ENCODE measurements at regions not wholly inside any gene's neighbourhood (a gene's known extent, or its start where the extent isn't known, plus 50 kb on each side); places are given as distances from the start of the nearest gene placed in this dataset.

DNA sequence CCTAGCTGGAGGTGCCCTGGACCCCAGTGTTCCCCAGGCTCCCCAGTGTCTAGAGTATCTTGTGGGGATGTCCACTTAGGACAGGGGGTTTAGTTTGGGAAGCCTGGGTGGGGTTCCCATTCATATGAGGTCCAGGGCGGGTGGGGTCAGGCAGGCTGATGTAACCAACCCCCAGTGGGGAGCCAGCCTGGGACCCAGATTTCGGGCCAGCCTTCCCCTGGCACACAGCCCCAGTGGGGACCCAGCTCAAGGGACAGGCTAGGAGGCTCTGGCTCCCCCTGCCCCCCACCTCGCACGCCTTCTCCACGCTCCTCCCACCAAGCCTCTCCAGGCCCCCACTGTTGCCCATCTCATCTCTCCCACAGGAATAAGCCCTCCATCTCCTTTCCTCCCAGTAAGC is 323.5 kb downstream of the UACA start:
- POLR2A ChIA-PET (ENCODE audit: low non-redundant PET): interaction anchor here (0.7 kb wide), 1 partner anchor 141 kb away, joined by 3 read pairs; no protein-coding TSS in a partner anchor
- H3K27ac ChIP-seq: no peak overlapping the region
- TF ChIP-seq, protein P1, sequence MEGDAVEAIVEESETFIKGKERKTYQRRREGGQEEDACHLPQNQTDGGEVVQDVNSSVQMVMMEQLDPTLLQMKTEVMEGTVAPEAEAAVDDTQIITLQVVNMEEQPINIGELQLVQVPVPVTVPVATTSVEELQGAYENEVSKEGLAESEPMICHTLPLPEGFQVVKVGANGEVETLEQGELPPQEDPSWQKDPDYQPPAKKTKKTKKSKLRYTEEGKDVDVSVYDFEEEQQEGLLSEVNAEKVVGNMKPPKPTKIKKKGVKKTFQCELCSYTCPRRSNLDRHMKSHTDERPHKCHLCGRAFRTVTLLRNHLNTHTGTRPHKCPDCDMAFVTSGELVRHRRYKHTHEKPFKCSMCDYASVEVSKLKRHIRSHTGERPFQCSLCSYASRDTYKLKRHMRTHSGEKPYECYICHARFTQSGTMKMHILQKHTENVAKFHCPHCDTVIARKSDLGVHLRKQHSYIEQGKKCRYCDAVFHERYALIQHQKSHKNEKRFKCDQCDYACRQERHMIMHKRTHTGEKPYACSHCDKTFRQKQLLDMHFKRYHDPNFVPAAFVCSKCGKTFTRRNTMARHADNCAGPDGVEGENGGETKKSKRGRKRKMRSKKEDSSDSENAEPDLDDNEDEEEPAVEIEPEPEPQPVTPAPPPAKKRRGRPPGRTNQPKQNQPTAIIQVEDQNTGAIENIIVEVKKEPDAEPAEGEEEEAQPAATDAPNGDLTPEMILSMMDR (conservative IDR thresholded peaks at IDR 0.05; ENCODE audit: low read depth): no peak
- CTCF ChIA-PET: interaction anchor here (0.8 to 1.7 kb wide), 2 partner anchors 10 to 146 kb away, joined by 4 to 5 read pairs; no protein-coding TSS in a partner anchor
- DNase-seq (ENCODE audit: low spot score): no peak

DNA sequence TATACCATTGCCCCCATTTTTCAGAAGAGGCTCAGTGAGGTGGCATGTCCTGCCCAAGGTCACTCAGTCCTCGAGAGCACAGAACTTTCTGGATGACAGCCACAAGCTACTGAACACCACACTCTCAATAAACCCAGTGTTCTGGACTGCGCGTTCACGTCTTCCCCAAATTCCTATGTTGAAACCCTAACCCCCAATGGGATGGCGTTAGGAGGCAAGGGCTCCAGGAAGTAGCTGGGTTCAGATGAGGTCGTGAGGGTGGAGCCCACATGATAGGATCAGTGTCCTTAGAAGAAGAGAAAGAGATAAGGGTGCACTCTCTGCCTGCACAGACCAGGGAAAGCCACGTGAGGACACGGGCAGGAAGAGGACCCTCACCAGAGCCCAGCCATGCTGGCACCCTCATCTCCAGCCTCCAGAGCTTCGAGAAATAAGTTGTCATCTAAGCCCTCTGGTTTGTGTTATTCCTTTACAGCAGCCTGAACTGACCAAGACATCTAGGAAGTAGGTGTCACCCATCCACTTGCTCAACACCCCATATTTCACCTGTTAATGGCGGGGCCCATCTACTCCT is 324.0 kb downstream of the UACA start:
- peak overlapping the region; percentile 88 for H3K27ac ChIP-seq
- TF ChIP-seq, protein P1 (conservative IDR thresholded peaks at IDR 0.05; ENCODE audit: low read depth): no peak
- DNase-seq (ENCODE audit: low spot score): no peak
- ChIA-PET POLR2A (ENCODE audit: low non-redundant PET) (no interaction called here), CTCF (interaction anchor here (1.7 kb wide), 1 partner anchor 10 kb away, joined by 5 read pairs; no protein-coding TSS in a partner anchor)

DNA sequence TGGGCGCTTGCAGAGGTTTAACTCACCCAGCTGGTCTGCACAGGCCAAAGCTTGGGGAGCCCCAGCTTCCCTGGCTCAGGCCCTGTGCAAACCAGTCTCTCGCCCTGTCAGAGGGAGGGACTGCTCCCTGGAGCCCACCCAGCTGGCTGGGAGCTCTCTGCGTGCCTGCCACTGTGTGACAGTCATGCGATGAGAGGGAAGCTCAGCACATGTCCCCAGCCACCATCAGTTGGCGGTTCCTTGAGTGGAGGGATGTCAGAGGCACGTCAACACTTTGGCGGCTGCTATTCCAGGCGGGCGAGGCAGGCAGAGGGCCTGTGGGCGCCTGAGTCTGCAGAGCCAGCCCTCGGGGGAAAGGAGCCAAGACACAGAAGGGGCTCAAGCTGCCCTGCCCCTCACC is 324.6 kb downstream of the UACA start:
- TF ChIP-seq, protein P1 (conservative IDR thresholded peaks at IDR 0.05; ENCODE audit: low read depth): no peak

DNA sequence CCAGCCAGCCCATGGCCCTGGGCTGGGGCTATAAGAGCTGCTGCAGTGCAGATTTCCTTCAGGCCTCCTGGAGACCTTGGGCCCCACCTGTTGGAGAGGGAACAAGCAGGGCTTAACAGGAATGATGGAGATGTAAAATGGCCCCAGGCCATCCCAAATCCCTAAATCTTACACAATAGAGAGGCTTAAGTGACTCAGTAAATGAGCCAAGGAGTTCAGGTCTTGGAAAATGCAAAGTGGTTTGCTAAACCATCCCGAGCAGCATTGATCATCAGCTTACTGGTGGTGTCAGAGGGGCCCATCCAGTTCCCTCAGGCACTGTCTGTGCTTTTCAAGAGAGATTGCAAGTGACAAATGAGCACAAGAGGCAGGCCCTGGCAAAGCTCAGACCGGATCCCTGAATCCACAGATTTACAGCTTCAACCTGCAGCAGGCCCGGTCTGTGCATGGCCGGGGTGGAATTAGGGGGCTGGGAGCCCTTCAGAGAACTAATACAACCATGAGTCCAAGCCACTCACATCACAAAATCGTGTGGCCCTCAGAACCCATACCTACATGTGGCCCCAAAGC is 325.4 kb downstream of the UACA start:
- peak; percentile 83 for DNase-seq (ENCODE audit: low spot score)
- TF ChIP-seq, protein P1 (conservative IDR thresholded peaks at IDR 0.05; ENCODE audit: low read depth): peak; percentile 77
- peak overlapping the region; percentile 88 for H3K27ac ChIP-seq
- ChIA-PET CTCF (interaction anchor here (0.6 to 1.7 kb wide), 8 partner anchors 8 to 354 kb away, joined by 3 to 5 read pairs (median 4); no protein-coding TSS in a partner anchor), POLR2A (ENCODE audit: low non-redundant PET) (no interaction called here)

More for the DNA sequence above, 324.6 kb downstream of the UACA start:
- ChIA-PET CTCF (interaction anchor here (1.7 kb wide), 1 partner anchor 9 kb away, joined by 5 read pairs; no protein-coding TSS in a partner anchor), POLR2A (ENCODE audit: low non-redundant PET) (no interaction called here)
- DNase-seq (ENCODE audit: low spot score): no peak
- peak overlapping the region; percentile 88 for H3K27ac ChIP-seq

DNA sequence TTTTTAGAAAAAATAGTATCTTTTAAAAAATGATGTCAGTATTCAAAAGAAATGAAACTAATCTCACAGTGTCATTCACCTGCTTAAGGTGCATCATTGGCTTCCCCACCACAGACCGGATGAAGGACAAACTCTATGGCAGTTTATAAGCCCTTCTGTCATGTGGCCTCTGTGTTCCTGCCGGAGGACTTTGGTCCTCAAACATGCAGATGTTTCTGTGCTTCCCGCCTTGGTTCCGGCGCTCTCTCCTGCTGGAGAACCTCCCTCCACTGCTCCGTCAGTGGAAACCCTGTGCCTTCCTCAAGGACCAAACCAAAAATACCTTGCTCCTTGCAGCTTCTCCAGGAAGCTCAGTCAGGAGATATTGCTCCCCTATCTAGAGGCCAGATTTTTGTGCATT is 326.3 kb downstream of the UACA start:
- no peak for DNase-seq (ENCODE audit: low spot score)
- H3K27ac ChIP-seq: peak overlapping the region; percentile 88
- ChIA-PET CTCF (interaction anchor here (0.7 to 1.3 kb wide), 4 partner anchors 30 to 337 kb away, joined by 3 to 4 read pairs (median 4); no protein-coding TSS in a partner anchor), POLR2A (ENCODE audit: low non-redundant PET) (no interaction called here)
- TF ChIP-seq, protein P1 (conservative IDR thresholded peaks at IDR 0.05; ENCODE audit: low read depth): no peak

DNA sequence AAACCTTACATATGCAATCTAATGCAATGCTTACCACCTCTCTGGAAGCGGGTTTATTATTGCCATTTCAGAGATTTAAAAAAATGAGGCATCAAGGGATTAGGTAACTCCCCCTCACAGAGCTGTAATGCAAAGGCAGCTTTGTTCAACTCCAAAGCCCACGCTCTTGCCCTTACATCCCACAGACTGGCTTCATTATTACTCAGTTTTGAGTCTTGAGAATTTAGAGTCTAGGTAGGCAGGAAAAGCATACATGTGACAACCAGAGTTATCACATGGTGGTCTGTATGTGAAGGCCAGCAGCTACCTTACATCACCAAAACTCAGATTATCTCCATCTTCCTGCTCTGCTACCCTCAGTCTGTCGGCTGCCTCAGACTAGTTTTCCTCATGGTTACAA is 326.9 kb downstream of the UACA start:
- no peak for DNase-seq (ENCODE audit: low spot score)
- CTCF ChIA-PET: no interaction called here

More for the DNA sequence above, 326.9 kb downstream of the UACA start:
- no peak overlapping the region for H3K27ac ChIP-seq
- TF ChIP-seq, protein P1 (conservative IDR thresholded peaks at IDR 0.05; ENCODE audit: low read depth): no peak
- POLR2A ChIA-PET (ENCODE audit: low non-redundant PET): no interaction called here
